Activated naive CD4-positive, alpha-beta T cell treated with anti-CD3 and anti-CD28 coated beads for 36 hours (primary cell): ENCODE measurements at regions not wholly inside any gene's neighbourhood (a gene's known extent, or its start where the extent isn't known, plus 50 kb on each side); places are given as distances from the start of the nearest gene placed in this dataset.

ENCODE experiments used
- CTCF ChIA-PET: fragments of 350-600 bp; sonication (Branson Sonifier 250); formaldehyde crosslinking; loops from one replicate; lab custom pipeline; 2021; ENCODE audit warnings: antibody characterized with exemption; lab: Charles Lee
- DNase-seq: peaks from one replicate; pipeline ENCODE4 v3.0.0-alpha.2; 2020
- H3K27ac Mint-ChIP-seq: one replicate; pipeline ENCODE4 v1.8.0; 2021; ENCODE audit warnings: mild to moderate bottlenecking, mixed read lengths
- H3K27me3 Mint-ChIP-seq: one replicate; pipeline ENCODE4 v1.8.0; 2021; ENCODE audit warnings: low read depth, mixed read lengths
- H3K36me3 Mint-ChIP-seq: one replicate; pipeline ENCODE4 v1.8.0; 2021; ENCODE audit warnings: low read depth, mixed read lengths
- H3K4me1 Mint-ChIP-seq: one replicate; pipeline ENCODE4 v1.8.0; 2021; ENCODE audit warnings: low read depth, mixed read lengths
- H3K4me3 Mint-ChIP-seq: one replicate; pipeline ENCODE4 v1.8.0; 2021; ENCODE audit warnings: mild to moderate bottlenecking, moderate library complexity, mixed read lengths
- H3K9me3 Mint-ChIP-seq: one replicate; pipeline ENCODE4 v1.8.0; 2021; ENCODE audit warnings: mixed read lengths
- intact Hi-C: fragments of 100-400 bp; cut with micrococcal nuclease; formaldehyde crosslinking; loops from one replicate; pipeline ENCODE4 v1.15.1; 2023

GRCh38 chr18:57973889-57974288 is 70.1 kb upstream of the NEDD4L start:
- Mint-ChIP-seq H3K27ac (no peak overlapping the region), H3K36me3 (no peaks in the 10 kb centered on the region)
- CTCF ChIA-PET, result no interaction called here

GRCh38 chr18:57970356-57971095 is 73.5 kb upstream of the NEDD4L start:
- Mint-ChIP-seq H3K27ac (no peak overlapping the region), H3K36me3 (no peaks in the 10 kb centered on the region), H3K4me1 (no peaks in the 10 kb centered on the region), H3K27me3 (peaks cover 5% of the 10 kb centered on the region), H3K9me3 (no peaks in the 10 kb centered on the region), H3K4me3 (no peak overlapping the region)
- intact Hi-C loops, result loop anchor here (2.0 to 5.0 kb wide), 2 partner anchors 72 to 152 kb away; partner anchors contain the start of gene NEDD4L
- peak; percentile 19 for DNase-seq
- CTCF ChIA-PET, result interaction anchor here (1.1 to 1.6 kb wide), 2 partner anchors 82 to 151 kb away, joined by 3 read pairs; no protein-coding TSS in a partner anchor

More at GRCh38 chr18:57973889-57974288, 70.1 kb upstream of the NEDD4L start:
- Mint-ChIP-seq H3K4me3 (no peak overlapping the region), H3K9me3 (no peaks in the 10 kb centered on the region), H3K4me1 (no peaks in the 10 kb centered on the region), H3K27me3 (peaks cover 6% of the 10 kb centered on the region)
- DNase-seq, result no peak
- intact Hi-C loops, result loop anchor here (5.0 kb wide), 1 partner anchor 68 kb away; the partner anchor contains the start of gene NEDD4L

- H3K36me3 Mint-ChIP-seq, result no peaks in the 10 kb centered on the region
- no peak overlapping the region for H3K27ac Mint-ChIP-seq
- H3K4me3 Mint-ChIP-seq, result no peak overlapping the region
- H3K9me3 Mint-ChIP-seq, result no peaks in the 10 kb centered on the region
- H3K4me1 Mint-ChIP-seq, result no peaks in the 10 kb centered on the region
- H3K27me3 Mint-ChIP-seq, result peaks cover 7% of the 10 kb centered on the region
- intact Hi-C loops, result loop anchor here (2.0 to 5.0 kb wide), 2 partner anchors 72 to 153 kb away; partner anchors contain the start of gene NEDD4L
- no peak for DNase-seq
- CTCF ChIA-PET, result interaction anchor here (0.5 to 1.6 kb wide), 3 partner anchors 83 to 212 kb away, joined by 3 to 5 read pairs (median 3); no protein-coding TSS in a partner anchor
Observed at GRCh38 chr18:57969824-57970223, 74.2 kb upstream of the NEDD4L start.

- Mint-ChIP-seq H3K36me3 (no peaks in the 10 kb centered on the region), H3K27me3 (peaks cover 5% of the 10 kb centered on the region), H3K4me3 (no peak overlapping the region), H3K4me1 (no peaks in the 10 kb centered on the region), H3K9me3 (no peaks in the 10 kb centered on the region), H3K27ac (no peak overlapping the region)
- no peak for DNase-seq
- intact Hi-C loops, result no loop called here
- CTCF ChIA-PET, result interaction anchor here (0.8 kb wide), 1 partner anchor 1709 kb away, joined by 3 read pairs; no protein-coding TSS in a partner anchor
Observed at GRCh38 chr18:57965246-57965645, 78.8 kb upstream of the NEDD4L start.

GRCh38 chr18:57961876-57962505 is 82.0 kb upstream of the NEDD4L start:
- Mint-ChIP-seq H3K4me3 (no peak overlapping the region), H3K36me3 (no peaks in the 10 kb centered on the region), H3K9me3 (no peaks in the 10 kb centered on the region), H3K27ac (no peak overlapping the region), H3K4me1 (no peaks in the 10 kb centered on the region), H3K27me3 (peaks cover 10% of the 10 kb centered on the region)
- intact Hi-C loops, result no loop called here
- DNase-seq, result no peak
- CTCF ChIA-PET, result interaction anchor here (0.7 kb wide), 1 partner anchor 63 kb away, joined by 3 read pairs; no protein-coding TSS in a partner anchor

GRCh38 chr18:57961411-57961810 is 82.6 kb upstream of the NEDD4L start:
- Mint-ChIP-seq H3K9me3 (no peaks in the 10 kb centered on the region), H3K36me3 (no peaks in the 10 kb centered on the region), H3K27ac (no peak overlapping the region), H3K4me3 (no peak overlapping the region), H3K27me3 (peaks cover 10% of the 10 kb centered on the region), H3K4me1 (no peaks in the 10 kb centered on the region)
- intact Hi-C loops, result no loop called here
- CTCF ChIA-PET, result interaction anchor here (0.7 kb wide), 1 partner anchor 63 kb away, joined by 3 read pairs; no protein-coding TSS in a partner anchor
- no peak for DNase-seq

- CTCF ChIA-PET, result interaction anchor here (0.6 to 3.6 kb wide), 9 partner anchors 49 to 1211 kb away, joined by 3 to 14 read pairs (median 4); no protein-coding TSS in a partner anchor
- no peak overlapping the region for H3K4me3 Mint-ChIP-seq
- no peaks in the 10 kb centered on the region for H3K36me3 Mint-ChIP-seq
- H3K27ac Mint-ChIP-seq, result no peak overlapping the region
- intact Hi-C loops, result loop anchor here (1.0 to 5.0 kb wide), 2 partner anchors 77 to 163 kb away; no protein-coding TSS in a partner anchor
- H3K9me3 Mint-ChIP-seq, result no peaks in the 10 kb centered on the region
- H3K27me3 Mint-ChIP-seq, result peaks cover 9% of the 10 kb centered on the region
- DNase-seq, result peak; percentile 18
- no peaks in the 10 kb centered on the region for H3K4me1 Mint-ChIP-seq
Observed at GRCh38 chr18:57959278-57959677, 84.7 kb upstream of the NEDD4L start.

- Mint-ChIP-seq H3K36me3 (no peaks in the 10 kb centered on the region), H3K4me3 (no peak overlapping the region), H3K4me1 (no peaks in the 10 kb centered on the region), H3K9me3 (no peaks in the 10 kb centered on the region), H3K27ac (no peak overlapping the region), H3K27me3 (peaks cover 9% of the 10 kb centered on the region)
- DNase-seq, result no peak
- CTCF ChIA-PET, result interaction anchor here (0.8 kb wide), 1 partner anchor 75 kb away, joined by 4 read pairs; no protein-coding TSS in a partner anchor
- intact Hi-C loops, result loop anchor here (5.0 kb wide), 1 partner anchor 75 kb away; no protein-coding TSS in a partner anchor
Observed at GRCh38 chr18:57957210-57957609, 86.8 kb upstream of the NEDD4L start.

- CTCF ChIA-PET, result no interaction called here
- no peak for DNase-seq
- peaks cover 9% of the 10 kb centered on the region for H3K27me3 Mint-ChIP-seq
- intact Hi-C loops, result loop anchor here (5.0 kb wide), 1 partner anchor 74 kb away; no protein-coding TSS in a partner anchor
- H3K4me3 Mint-ChIP-seq, result no peak overlapping the region
- no peak overlapping the region for H3K27ac Mint-ChIP-seq
- no peaks in the 10 kb centered on the region for H3K4me1 Mint-ChIP-seq
- H3K36me3 Mint-ChIP-seq, result no peaks in the 10 kb centered on the region
- no peaks in the 10 kb centered on the region for H3K9me3 Mint-ChIP-seq
Observed at GRCh38 chr18:57956491-57956890, 87.5 kb upstream of the NEDD4L start.

GRCh38 chr18:57954935-57955334 is 89.1 kb upstream of the NEDD4L start:
- H3K9me3 Mint-ChIP-seq, result no peaks in the 10 kb centered on the region
- peaks cover 2% of the 10 kb centered on the region for H3K27me3 Mint-ChIP-seq
- CTCF ChIA-PET, result no interaction called here
- intact Hi-C loops, result loop anchor here (5.0 kb wide), 1 partner anchor 73 kb away; no protein-coding TSS in a partner anchor
- no peak overlapping the region for H3K4me3 Mint-ChIP-seq
- H3K36me3 Mint-ChIP-seq, result no peaks in the 10 kb centered on the region
- no peaks in the 10 kb centered on the region for H3K4me1 Mint-ChIP-seq
- H3K27ac Mint-ChIP-seq, result no peak overlapping the region
- no peak for DNase-seq

- H3K36me3 Mint-ChIP-seq, result no peaks in the 10 kb centered on the region
- H3K4me3 Mint-ChIP-seq, result no peak overlapping the region
- H3K27ac Mint-ChIP-seq, result no peak overlapping the region
- no peaks in the 10 kb centered on the region for H3K27me3 Mint-ChIP-seq
- CTCF ChIA-PET, result no interaction called here
- DNase-seq, result no peak
- no peaks in the 10 kb centered on the region for H3K9me3 Mint-ChIP-seq
- intact Hi-C loops, result no loop called here
- no peaks in the 10 kb centered on the region for H3K4me1 Mint-ChIP-seq
Observed at GRCh38 chr18:57953883-57954282, 90.1 kb upstream of the NEDD4L start.
